ENCODE measurements at regions not wholly inside any gene's neighbourhood (a gene's known extent, or its start where the extent isn't known, plus 50 kb on each side); places are given as distances from the start of the nearest gene placed in this dataset.

- CTCF ChIA-PET, result no interaction called here
Observed at GRCh38 chr5:56517011-56517416, 283.9 kb upstream of the ANKRD55 start.

GRCh38 chr5:56516441-56516840 lies 283.3 kb upstream of the ANKRD55 start:
- Mint-ChIP-seq H3K27me3 (no peaks in the 10 kb centered on the region), H3K4me3 (no peak overlapping the region), H3K4me1 (peaks cover 13% of the 10 kb centered on the region), H3K36me3 (ENCODE audit: low read depth) (no peaks in the 10 kb centered on the region), H3K27ac (no peak overlapping the region), H3K9me3 (no peaks in the 10 kb centered on the region)
- ChIA-PET CTCF (no interaction called here), POLR2A (no interaction called here)
- intact Hi-C loops (cut with micrococcal nuclease), result no loop called here
- TF ChIP-seq CTCF (IDR thresholded peaks at IDR 0.05), result no peak
- no peak for ATAC-seq (ENCODE audit: low read depth)
- no peak for DNase-seq

More at GRCh38 chr5:56517011-56517416, 283.9 kb upstream of the ANKRD55 start:
- no peak for ATAC-seq (ENCODE audit: low read depth)
- Mint-ChIP-seq H3K27ac (no peak overlapping the region), H3K4me3 (no peak overlapping the region), H3K36me3 (ENCODE audit: low read depth) (no peaks in the 10 kb centered on the region), H3K4me1 (peaks cover 13% of the 10 kb centered on the region), H3K27me3 (no peaks in the 10 kb centered on the region), H3K9me3 (no peaks in the 10 kb centered on the region)
- intact Hi-C loops (cut with micrococcal nuclease), result no loop called here
- no peak for TF ChIP-seq CTCF (IDR thresholded peaks at IDR 0.05)
- POLR2A ChIA-PET, result interaction anchor here (0.6 kb wide), 1 partner anchor 103 kb away, joined by 4 read pairs; no protein-coding TSS in a partner anchor
- DNase-seq, result no peak

- TF ChIP-seq CTCF (IDR thresholded peaks at IDR 0.05), result no peak
- Mint-ChIP-seq H3K4me3 (no peak overlapping the region), H3K4me1 (peaks cover 13% of the 10 kb centered on the region), H3K9me3 (no peaks in the 10 kb centered on the region), H3K36me3 (ENCODE audit: low read depth) (no peaks in the 10 kb centered on the region), H3K27me3 (no peaks in the 10 kb centered on the region), H3K27ac (no peak overlapping the region)
- no peak for DNase-seq
- intact Hi-C loops (cut with micrococcal nuclease), result no loop called here
- POLR2A ChIA-PET, result interaction anchor here (0.6 kb wide), 1 partner anchor 395 kb away, joined by 4 read pairs; no protein-coding TSS in a partner anchor
- no peak for ATAC-seq (ENCODE audit: low read depth)
- CTCF ChIA-PET, result no interaction called here
Observed at GRCh38 chr5:56516035-56516434, 282.9 kb upstream of the ANKRD55 start.

- no peaks in the 10 kb centered on the region for H3K27me3 Mint-ChIP-seq
- ChIA-PET POLR2A (no interaction called here), CTCF (no interaction called here)
- no peak overlapping the region for H3K4me3 Mint-ChIP-seq
- ATAC-seq (ENCODE audit: low read depth) (no peak), DNase-seq (no peak)
- no peaks in the 10 kb centered on the region for H3K36me3 Mint-ChIP-seq (ENCODE audit: low read depth)
- no peak overlapping the region for H3K27ac Mint-ChIP-seq
- no peak for TF ChIP-seq CTCF (IDR thresholded peaks at IDR 0.05)
- H3K9me3 Mint-ChIP-seq, result no peaks in the 10 kb centered on the region
- intact Hi-C loops (cut with micrococcal nuclease), result no loop called here
- peaks cover 13% of the 10 kb centered on the region for H3K4me1 Mint-ChIP-seq
Observed at GRCh38 chr5:56515011-56515410, 281.9 kb upstream of the ANKRD55 start.

- ChIA-PET CTCF (no interaction called here), POLR2A (no interaction called here)
- no peak for TF ChIP-seq CTCF (IDR thresholded peaks at IDR 0.05)
- Mint-ChIP-seq H3K36me3 (ENCODE audit: low read depth) (no peaks in the 10 kb centered on the region), H3K4me3 (no peak overlapping the region), H3K27ac (no peak overlapping the region), H3K4me1 (peaks cover 13% of the 10 kb centered on the region), H3K27me3 (no peaks in the 10 kb centered on the region), H3K9me3 (no peaks in the 10 kb centered on the region)
- DNase-seq, result no peak
- no peak for ATAC-seq (ENCODE audit: low read depth)
- intact Hi-C loops (cut with micrococcal nuclease), result no loop called here
Observed at GRCh38 chr5:56514245-56514644, 281.1 kb upstream of the ANKRD55 start.

All from activated B cell treated with CpG ODN at 0.5 μM for 24 hours (primary cell).